ENCODE measurements at regions not wholly inside any gene's neighbourhood (a gene's known extent, or its start where the extent isn't known, plus 50 kb on each side); places are given as distances from the start of the nearest gene placed in this dataset.

GRCh38 chr4:100945789-100946188, 401.5 kb downstream of the PPP3CA start:
- TF ChIP-seq CTCF (conservative IDR thresholded peaks at IDR 0.05; ENCODE audit: low read length) (no peak), EZH2phosphoT487 (IDR thresholded peaks at IDR 0.05; ENCODE audit: borderline replicate concordance, low read depth, low read length) (no peak)

Data from OCI-LY7 (cell line).